Stimulated activated CD8-positive, alpha-beta memory T cell treated with anti-CD3 and anti-CD28 coated beads, Interleukin-7, amount 100 ng/mL, for 1 hour (primary cell): ENCODE measurements at regions not wholly inside any gene's neighbourhood (a gene's known extent, or its start where the extent isn't known, plus 50 kb on each side); places are given as distances from the start of the nearest gene placed in this dataset.

Source experiments
- DNase-seq, 2 donors: peaks; one replicate each; pipeline ENCODE4 v3.0.0-alpha.2; 2020; ENCODE audit warnings: low read depth in 2 of 2

GRCh38 chr6:138577151-138577915 lies 78.0 kb upstream of the NHSL1 start:
- no peak for DNase-seq

- DNase-seq: no peak
Measured at GRCh38 chr6:138580040-138580439, 80.7 kb upstream of the NHSL1 start.

GRCh38 chr6:138580801-138581200 lies 81.5 kb upstream of the NHSL1 start:
- DNase-seq: no peak

GRCh38 chr6:138582573-138582972 lies 83.3 kb upstream of the NHSL1 start:
- no peak for DNase-seq

GRCh38 chr6:138586638-138587037 lies 87.3 kb upstream of the NHSL1 start:
- no peak for DNase-seq

GRCh38 chr6:138588805-138589434 lies 89.6 kb upstream of the NHSL1 start:
- DNase-seq: peak in 1 of 2 donors; percentile 19

- no peak for DNase-seq
Measured at GRCh38 chr6:138590796-138591709, 91.8 kb upstream of the NHSL1 start.

- DNase-seq: no peak
Measured at GRCh38 chr6:138592749-138593123, 93.4 kb upstream of the NHSL1 start.

GRCh38 chr6:138593124-138593877 lies 94.0 kb upstream of the NHSL1 start:
- no peak for DNase-seq

GRCh38 chr6:138593909-138594757 lies 94.8 kb upstream of the NHSL1 start:
- no peak for DNase-seq

- DNase-seq: no peak
Measured at GRCh38 chr6:138594758-138595140, 95.5 kb upstream of the NHSL1 start.

- DNase-seq: no peak
Measured at GRCh38 chr6:138596126-138596525, 96.8 kb upstream of the NHSL1 start.

- DNase-seq: no peak
Measured at GRCh38 chr6:138596591-138596990, 97.3 kb upstream of the NHSL1 start.

- no peak for DNase-seq
Measured at GRCh38 chr6:138597336-138597735, 98.0 kb upstream of the NHSL1 start.

- no peak for DNase-seq
Measured at GRCh38 chr6:138598562-138599173, 99.4 kb upstream of the NHSL1 start.

- DNase-seq: no peak
Measured at GRCh38 chr6:138600261-138600660, 101.0 kb upstream of the NHSL1 start.

GRCh38 chr6:138600726-138601125 lies 101.4 kb upstream of the NHSL1 start:
- no peak for DNase-seq

GRCh38 chr6:138601128-138601527 lies 101.8 kb upstream of the NHSL1 start:
- DNase-seq: no peak

- no peak for DNase-seq
Measured at GRCh38 chr6:138605958-138606357, 106.7 kb upstream of the NHSL1 start.
